ENCODE measurements at regions not wholly inside any gene's neighbourhood (a gene's known extent, or its start where the extent isn't known, plus 50 kb on each side); places are given as distances from the start of the nearest gene placed in this dataset.

GRCh38 chr9:104238668-104239067, 144.6 kb downstream of the SMC2 start:
- no peak overlapping the region for H3K4me3 ChIP-seq (replicated peaks; ENCODE audit: low read depth, low read length)
- no peak for TF ChIP-seq CTCF (IDR thresholded peaks at IDR 0.05; ENCODE audit: low read length, missing control alignments)
- no peak for DNase-seq (ENCODE audit: low read depth)

GRCh38 chr9:104240890-104241289, 146.8 kb downstream of the SMC2 start:
- H3K4me3 ChIP-seq (replicated peaks; ENCODE audit: low read depth, low read length), result no peak overlapping the region
- no peak for DNase-seq (ENCODE audit: low read depth)
- TF ChIP-seq CTCF (IDR thresholded peaks at IDR 0.05; ENCODE audit: low read length, missing control alignments), result no peak

- TF ChIP-seq CTCF (IDR thresholded peaks at IDR 0.05; ENCODE audit: low read length, missing control alignments), result no peak
Measured at GRCh38 chr9:104245925-104246324, 151.8 kb downstream of the SMC2 start.

GRCh38 chr9:104247899-104248460, 153.9 kb downstream of the SMC2 start:
- DNase-seq (ENCODE audit: low read depth), result peak; percentile 46
- TF ChIP-seq CTCF (IDR thresholded peaks at IDR 0.05; ENCODE audit: low read length, missing control alignments), result no peak
- H3K4me3 ChIP-seq (replicated peaks; ENCODE audit: low read depth, low read length), result no peak overlapping the region

More at GRCh38 chr9:104245925-104246324, 151.8 kb downstream of the SMC2 start:
- no peak for DNase-seq (ENCODE audit: low read depth)
- no peak overlapping the region for H3K4me3 ChIP-seq (replicated peaks; ENCODE audit: low read depth, low read length)

- H3K4me3 ChIP-seq (replicated peaks; ENCODE audit: low read depth, low read length), result no peak overlapping the region
- DNase-seq (ENCODE audit: low read depth), result peak; percentile 8
Measured at GRCh38 chr9:104256031-104256695, 162.1 kb downstream of the SMC2 start.

GRCh38 chr9:104256696-104257062, 162.6 kb downstream of the SMC2 start:
- no peak overlapping the region for H3K4me3 ChIP-seq (replicated peaks; ENCODE audit: low read depth, low read length)
- no peak for TF ChIP-seq CTCF (IDR thresholded peaks at IDR 0.05; ENCODE audit: low read length, missing control alignments)
- no peak for DNase-seq (ENCODE audit: low read depth)

More at GRCh38 chr9:104256031-104256695, 162.1 kb downstream of the SMC2 start:
- no peak for TF ChIP-seq CTCF (IDR thresholded peaks at IDR 0.05; ENCODE audit: low read length, missing control alignments)
